ENCODE measurements at regions not wholly inside any gene's neighbourhood (a gene's known extent, or its start where the extent isn't known, plus 50 kb on each side); places are given as distances from the start of the nearest gene placed in this dataset.

DNA sequence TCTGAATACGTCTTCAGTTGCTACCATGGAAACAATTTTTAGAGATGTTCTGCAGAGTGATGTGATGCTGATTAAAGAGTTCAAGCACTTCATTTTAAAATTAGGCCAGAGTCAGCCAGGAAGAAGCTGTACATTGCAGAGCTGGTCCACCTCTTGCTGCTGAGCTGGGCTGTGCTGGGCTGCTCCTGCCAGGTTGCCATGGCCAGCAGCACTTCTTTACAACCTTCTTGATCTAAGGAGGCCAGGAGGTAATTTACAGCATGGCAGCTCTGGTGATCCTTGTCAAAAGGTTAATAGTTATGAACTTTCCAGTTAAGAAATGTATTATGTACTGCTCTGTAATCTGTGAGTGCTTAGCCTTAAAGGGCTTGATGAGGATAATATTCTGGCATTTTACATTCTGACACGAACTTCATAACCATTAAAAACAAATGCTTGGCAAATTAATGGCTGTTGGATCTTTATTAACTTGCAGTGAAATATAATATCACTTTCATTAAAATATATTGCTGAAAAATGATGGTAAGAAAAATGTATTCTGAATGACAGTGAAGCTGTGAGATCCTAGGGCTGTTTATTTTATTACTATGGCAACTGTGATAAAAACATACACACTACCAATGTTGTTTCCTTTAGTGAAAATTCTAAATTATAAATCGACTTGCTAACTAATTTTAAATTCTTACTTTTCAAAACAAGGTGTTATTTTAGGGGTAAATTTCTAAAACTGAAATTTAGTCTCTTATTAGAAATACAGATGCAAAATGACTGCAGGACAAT lies 259.7 kb downstream of the RFPL4B start:
- TF ChIP-seq, protein P1, sequence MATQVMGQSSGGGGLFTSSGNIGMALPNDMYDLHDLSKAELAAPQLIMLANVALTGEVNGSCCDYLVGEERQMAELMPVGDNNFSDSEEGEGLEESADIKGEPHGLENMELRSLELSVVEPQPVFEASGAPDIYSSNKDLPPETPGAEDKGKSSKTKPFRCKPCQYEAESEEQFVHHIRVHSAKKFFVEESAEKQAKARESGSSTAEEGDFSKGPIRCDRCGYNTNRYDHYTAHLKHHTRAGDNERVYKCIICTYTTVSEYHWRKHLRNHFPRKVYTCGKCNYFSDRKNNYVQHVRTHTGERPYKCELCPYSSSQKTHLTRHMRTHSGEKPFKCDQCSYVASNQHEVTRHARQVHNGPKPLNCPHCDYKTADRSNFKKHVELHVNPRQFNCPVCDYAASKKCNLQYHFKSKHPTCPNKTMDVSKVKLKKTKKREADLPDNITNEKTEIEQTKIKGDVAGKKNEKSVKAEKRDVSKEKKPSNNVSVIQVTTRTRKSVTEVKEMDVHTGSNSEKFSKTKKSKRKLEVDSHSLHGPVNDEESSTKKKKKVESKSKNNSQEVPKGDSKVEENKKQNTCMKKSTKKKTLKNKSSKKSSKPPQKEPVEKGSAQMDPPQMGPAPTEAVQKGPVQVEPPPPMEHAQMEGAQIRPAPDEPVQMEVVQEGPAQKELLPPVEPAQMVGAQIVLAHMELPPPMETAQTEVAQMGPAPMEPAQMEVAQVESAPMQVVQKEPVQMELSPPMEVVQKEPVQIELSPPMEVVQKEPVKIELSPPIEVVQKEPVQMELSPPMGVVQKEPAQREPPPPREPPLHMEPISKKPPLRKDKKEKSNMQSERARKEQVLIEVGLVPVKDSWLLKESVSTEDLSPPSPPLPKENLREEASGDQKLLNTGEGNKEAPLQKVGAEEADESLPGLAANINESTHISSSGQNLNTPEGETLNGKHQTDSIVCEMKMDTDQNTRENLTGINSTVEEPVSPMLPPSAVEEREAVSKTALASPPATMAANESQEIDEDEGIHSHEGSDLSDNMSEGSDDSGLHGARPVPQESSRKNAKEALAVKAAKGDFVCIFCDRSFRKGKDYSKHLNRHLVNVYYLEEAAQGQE (IDR thresholded peaks at IDR 0.05; ENCODE audit: insufficient read depth in 1 of 2, low read depth in 2 of 2, low read length in 2 of 2), result no peak
- TF ChIP-seq POLR2AphosphoS5 (IDR thresholded peaks at IDR 0.05; ENCODE audit: low read depth, low read length) (no peak), SIN3A (IDR thresholded peaks at IDR 0.05; ENCODE audit: borderline replicate concordance, insufficient read depth, low read length) (no peak), TAF1 (IDR thresholded peaks at IDR 0.05; ENCODE audit: borderline replicate concordance, insufficient read depth, low read length) (no peak), FOXP2 (optimal IDR thresholded peaks at IDR 0.05; ENCODE audit: borderline replicate concordance, extremely low read depth, extremely low read length, insufficient read depth) (no peak)
